ENCODE measurements at regions not wholly inside any gene's neighbourhood (a gene's known extent, or its start where the extent isn't known, plus 50 kb on each side); places are given as distances from the start of the nearest gene placed in this dataset.
"Not testable (repeated sequence)": the region's sequence is repeated elsewhere in the genome, so short reads cannot be mapped to it uniquely, and the experiment has no call there.

DNA sequence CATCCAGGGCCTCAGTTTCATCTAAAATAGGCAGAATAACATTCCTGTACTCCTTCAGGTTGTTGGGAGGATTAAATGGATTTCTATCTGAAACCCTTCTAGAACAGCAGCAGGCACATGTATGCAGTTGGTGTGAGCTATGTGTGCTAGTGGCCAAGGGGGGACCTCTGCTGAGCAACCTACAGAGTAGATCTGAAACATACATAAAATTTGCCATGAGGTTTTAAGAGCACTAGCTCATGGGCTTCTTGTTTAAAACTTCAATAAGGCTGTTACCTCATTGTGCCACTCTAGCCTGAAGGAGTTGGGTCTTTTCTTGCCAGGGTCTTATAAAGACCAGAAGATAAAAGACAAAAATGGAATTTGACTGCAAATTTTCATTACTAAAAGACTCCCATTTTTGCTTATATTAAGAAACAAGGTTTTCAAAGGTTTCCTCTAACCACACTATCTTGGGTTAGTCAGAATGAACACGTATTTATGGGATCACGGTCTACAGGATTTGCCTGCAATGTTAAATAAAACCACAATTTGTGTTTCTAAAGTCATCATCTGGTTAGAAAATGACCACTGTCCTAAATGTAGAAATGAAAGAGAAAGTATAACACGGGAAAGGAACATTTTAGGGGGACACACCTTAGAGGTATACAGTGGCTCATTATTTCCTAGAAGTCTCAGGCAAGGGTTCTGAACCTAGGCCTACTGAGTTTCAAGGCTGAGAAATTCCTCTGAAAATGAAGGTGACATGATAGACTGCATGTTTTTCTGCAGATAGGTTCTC is 144.9 kb upstream of the OLIG3 start:
- DNase-seq (ENCODE audit: low read depth) = peak; percentile 3
- no peak overlapping the region for H3K4me3 ChIP-seq (ENCODE audit: low read depth, low read length)
- no peak for TF ChIP-seq CTCF (IDR thresholded peaks at IDR 0.05; ENCODE audit: insufficient read depth, low read depth, low read length)

DNA sequence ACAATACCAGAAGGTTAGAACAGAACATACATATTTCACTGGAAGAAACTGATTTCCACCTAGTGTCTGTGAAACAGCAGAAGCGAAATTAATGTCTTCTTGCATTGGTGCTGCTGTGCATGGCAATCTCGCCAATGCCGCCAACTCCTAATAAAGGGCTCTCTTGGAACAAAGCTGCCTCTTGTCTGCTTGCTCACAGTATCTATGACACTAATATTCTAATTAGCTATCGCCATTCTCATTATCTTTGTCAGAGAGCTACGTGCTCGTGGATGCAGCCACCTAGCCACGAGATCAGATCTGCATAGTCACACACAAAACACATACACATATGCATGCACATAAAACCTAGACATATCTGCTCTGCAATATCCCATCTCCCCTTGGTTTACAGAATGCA is 145.9 kb upstream of the OLIG3 start:
- no peak for DNase-seq (ENCODE audit: low read depth)
- no peak overlapping the region for H3K4me3 ChIP-seq (ENCODE audit: low read depth, low read length)
- TF ChIP-seq CTCF (IDR thresholded peaks at IDR 0.05; ENCODE audit: insufficient read depth, low read depth, low read length) = no peak

DNA sequence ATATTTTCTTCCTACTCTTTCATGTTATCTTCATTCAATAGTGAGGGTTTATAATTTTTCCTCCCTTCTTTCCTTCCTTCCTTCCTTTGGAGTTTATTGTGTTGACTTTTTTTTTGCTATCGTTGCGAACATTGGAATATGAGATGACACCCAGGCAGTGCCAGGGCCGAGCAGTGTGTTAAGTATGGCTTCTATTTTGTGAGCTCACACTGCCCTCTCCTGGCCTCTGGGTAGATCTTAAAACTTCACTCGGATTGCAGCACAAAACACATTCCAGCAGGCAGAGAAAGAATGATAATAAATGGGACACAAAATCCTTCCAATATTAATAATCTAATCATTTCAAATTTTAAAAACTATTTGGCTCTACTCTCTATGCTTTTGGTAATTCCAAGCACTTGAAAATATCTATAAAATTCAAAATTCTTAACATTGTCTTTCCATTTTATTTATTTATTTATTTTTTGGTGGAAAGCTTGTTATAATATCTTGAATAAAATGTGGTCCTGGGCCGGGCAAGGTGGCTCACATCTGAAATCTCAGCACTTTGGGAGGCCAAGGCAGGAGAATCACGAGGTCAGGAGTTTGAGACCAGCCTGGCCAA is 147.4 kb upstream of the OLIG3 start:
- TF ChIP-seq CTCF (IDR thresholded peaks at IDR 0.05; ENCODE audit: insufficient read depth, low read depth, low read length) = peak; percentile 69
- DNase-seq (ENCODE audit: low read depth) = peak; percentile 81
- no peak overlapping the region for H3K4me3 ChIP-seq (ENCODE audit: low read depth, low read length)

DNA sequence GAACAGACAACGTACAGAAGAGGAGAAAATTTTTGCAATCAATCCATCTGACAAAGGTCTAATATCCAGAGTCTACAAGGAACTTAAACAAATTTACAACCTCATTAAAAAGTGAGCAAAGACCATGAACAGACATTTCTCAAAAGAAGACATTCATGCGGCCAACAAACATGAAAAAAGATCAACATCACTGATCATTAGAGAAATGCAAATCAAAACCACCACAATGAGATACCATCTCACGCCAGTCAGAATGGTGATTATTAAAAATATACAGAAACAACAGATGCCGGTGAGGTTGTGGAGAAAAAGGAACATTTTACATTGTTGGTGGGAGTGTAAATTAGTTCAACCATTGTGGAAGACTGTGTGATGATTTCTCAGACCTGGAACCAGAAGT is 149.0 kb upstream of the OLIG3 start:
- H3K4me3 ChIP-seq (ENCODE audit: low read depth, low read length); DNase-seq (ENCODE audit: low read depth): not testable (repeated sequence)

DNA sequence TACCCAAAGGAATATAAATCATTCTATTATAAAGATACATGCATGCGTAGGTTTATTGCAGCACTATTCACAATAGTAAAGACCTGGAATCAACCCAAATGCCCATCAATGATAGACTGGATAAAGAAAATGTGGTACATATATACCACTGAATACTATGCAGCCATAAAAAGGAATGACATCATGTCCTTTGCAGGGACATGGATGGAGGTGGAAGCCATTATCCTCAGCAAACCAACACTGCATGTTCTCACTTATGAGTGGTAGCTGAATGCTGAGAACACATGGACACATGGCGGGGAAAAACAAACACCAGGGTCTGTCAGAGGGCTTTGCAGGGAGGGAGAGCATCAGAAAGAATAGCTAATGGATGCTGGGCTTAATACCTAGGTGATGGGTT is 149.4 kb upstream of the OLIG3 start:
- H3K4me3 ChIP-seq (ENCODE audit: low read depth, low read length); DNase-seq (ENCODE audit: low read depth): not testable (repeated sequence)

DNA sequence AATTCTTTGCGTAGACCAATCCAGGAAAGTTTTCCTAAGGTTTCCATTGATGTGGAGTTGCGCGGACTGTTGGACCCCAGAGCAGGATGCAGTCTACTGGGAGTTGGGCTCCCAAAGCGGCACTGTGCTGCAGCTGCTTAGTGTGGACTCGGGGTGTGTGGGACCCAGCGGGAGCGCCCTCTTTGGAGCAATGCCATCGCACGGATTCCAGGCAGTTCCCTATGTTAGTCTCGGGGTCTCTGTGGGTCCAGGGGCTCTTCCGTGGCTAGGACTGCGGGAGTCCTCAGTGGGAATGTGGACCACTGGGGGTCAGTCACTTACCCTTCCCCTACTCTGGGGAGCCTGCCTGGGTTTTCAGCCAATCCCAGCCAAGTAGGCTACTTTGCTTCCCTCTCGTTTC is 151.7 kb upstream of the OLIG3 start:
- no peak for DNase-seq (ENCODE audit: low read depth)
- no peak for TF ChIP-seq CTCF (IDR thresholded peaks at IDR 0.05; ENCODE audit: insufficient read depth, low read depth, low read length)
- H3K4me3 ChIP-seq (ENCODE audit: low read depth, low read length) = no peak overlapping the region

DNA sequence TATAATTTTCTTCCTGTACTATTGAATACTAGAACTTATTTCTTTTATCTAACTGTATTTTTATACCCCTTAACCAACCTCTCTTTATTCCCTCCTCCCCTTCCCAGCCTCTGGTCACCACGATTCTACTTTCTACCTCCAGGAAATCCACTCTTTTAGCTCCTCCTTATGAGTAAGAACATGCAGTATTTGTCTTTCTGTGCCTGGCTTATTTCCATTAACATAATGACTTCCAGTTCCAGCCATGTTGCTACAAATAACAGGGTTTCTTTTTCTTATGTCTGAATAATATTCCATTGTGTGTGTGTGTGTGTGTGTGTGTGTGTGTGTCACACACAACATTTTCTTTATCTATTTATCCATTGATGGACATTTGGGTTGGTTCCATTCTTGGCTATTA is 152.3 kb upstream of the OLIG3 start:
- no peak for DNase-seq (ENCODE audit: low read depth)
- no peak for TF ChIP-seq CTCF (IDR thresholded peaks at IDR 0.05; ENCODE audit: insufficient read depth, low read depth, low read length)
- no peak overlapping the region for H3K4me3 ChIP-seq (ENCODE audit: low read depth, low read length)
